GM19043 (cell line): ENCODE measurements at regions not wholly inside any gene's neighbourhood (a gene's known extent, or its start where the extent isn't known, plus 50 kb on each side); places are given as distances from the start of the nearest gene placed in this dataset.

Experiments
- ATAC-seq: cut with Tn5 transposase; IDR thresholded peaks from one replicate; pipeline ENCODE4 v1.9.1; 2021; ENCODE audit warnings: low read depth; ENCODE audit not compliant: unreplicated experiment

GRCh38 chr5:103498800-103499551 lies 63.6 kb downstream of the NUDT12 start:
- no peak for ATAC-seq

DNA sequence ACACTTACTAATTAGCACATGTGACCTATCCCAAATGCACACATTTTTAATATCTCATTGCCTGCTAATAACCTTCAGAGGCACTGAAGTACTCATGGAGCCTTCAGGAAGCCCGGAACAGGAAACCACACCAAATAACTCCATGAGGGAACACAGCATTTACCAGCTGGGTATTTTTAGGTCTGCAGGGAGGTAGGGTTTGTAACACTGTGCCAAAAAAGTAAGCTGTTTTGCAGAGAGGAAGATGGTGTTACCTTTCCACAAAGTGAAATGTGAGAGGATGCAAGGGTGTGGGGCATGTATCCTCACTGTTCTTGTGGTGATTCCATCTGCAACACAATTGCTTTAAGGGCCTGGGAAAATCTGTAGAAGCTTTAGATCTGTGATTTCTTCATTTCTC lies 64.4 kb downstream of the NUDT12 start:
- ATAC-seq, result no peak

DNA sequence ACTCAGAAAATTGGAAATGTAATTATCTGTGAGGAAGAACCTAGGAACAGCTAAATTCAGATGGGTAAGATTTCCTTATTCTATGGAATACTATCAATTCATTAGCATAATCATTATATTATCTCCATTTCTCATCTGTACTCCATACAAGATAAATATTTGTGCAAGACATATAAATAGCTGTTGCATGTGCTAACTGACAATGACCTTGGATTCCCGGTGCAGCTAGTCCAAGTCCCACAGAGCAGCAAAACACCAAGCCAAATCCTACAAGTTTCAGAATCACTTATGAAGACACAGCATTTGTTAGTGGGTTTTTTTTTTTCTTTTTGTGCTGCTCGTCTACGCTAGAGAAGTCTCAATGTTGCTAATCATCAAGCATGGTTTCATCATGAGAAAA lies 64.8 kb downstream of the NUDT12 start:
- ATAC-seq, result no peak

GRCh38 chr5:103490030-103490739 lies 72.4 kb downstream of the NUDT12 start:
- ATAC-seq, result no peak

DNA sequence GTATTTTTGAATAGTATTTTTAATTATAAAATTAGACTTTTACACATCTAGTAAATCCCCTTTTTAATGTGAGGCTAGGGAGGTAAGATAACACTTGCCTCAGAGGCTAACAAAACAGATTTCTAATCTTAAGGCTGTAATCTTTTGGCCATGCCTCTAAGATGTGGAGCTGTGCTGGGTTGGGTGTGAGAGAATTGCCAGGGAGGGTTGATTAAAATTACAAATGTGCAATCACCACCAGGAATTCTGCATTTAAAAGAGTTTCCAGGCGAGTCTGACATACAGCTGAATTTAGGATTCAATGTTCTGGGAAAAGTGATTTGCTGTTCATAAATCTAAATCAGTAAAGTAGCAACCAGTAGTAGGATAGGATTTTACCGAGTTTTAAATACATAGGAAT lies 73.3 kb downstream of the NUDT12 start:
- ATAC-seq, result no peak

DNA sequence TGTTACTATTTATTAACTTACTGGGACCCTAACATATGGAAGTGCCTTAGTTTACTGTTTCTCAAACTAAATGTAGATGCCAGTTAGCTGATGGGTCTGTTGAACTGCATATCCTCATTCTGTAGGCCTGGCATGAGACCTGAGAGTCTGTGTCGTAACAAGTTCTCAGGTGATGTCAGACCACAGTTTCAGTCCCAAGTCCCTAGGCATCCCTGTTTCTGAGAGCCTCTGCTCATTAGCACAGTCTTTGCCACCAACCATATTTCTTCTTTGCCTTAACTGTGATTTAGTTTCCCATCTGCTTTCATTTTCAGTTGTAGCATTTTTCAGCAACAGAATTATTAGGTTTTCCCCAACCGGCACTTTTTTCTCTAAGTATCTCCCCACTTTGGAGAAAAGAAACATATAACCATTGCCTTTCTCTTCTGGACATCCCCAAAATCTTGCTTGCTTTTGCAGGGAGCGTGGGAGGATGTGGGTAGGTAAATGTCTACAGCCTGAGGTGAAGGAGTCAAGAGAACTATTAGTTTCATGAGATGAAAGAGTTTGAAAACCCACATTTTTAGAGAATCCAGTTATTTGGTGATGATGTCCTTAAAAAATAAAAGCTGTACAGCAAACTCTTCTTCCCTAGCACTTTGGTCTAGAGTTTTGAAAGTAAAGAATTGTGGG lies 74.6 kb downstream of the NUDT12 start:
- no peak for ATAC-seq

- no peak for ATAC-seq
Observed at GRCh38 chr5:103487218-103487617, 75.4 kb downstream of the NUDT12 start.

- no peak for ATAC-seq
Observed at GRCh38 chr5:103486739-103487138, 75.8 kb downstream of the NUDT12 start.

DNA sequence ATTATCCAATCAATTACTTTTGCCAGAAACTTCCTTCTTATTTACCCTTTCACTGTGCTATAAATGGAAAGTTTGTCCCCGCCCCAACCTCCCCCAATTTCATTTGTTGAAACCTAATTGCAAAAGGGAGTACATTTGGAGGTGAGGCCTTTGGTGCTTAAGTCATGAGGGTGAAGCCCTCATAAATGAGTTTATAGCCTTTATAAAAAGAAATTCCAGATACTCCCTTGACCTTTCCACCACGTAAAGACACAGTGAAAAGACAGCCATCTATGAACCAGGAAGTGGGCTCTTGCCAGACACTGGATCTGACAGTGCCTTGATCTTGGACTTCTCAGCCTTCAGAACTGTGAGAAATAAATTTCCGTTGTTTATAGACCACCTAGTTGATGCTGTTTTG lies 82.3 kb downstream of the NUDT12 start:
- no peak for ATAC-seq

GRCh38 chr5:103477678-103478077 lies 84.9 kb downstream of the NUDT12 start:
- no peak for ATAC-seq

DNA sequence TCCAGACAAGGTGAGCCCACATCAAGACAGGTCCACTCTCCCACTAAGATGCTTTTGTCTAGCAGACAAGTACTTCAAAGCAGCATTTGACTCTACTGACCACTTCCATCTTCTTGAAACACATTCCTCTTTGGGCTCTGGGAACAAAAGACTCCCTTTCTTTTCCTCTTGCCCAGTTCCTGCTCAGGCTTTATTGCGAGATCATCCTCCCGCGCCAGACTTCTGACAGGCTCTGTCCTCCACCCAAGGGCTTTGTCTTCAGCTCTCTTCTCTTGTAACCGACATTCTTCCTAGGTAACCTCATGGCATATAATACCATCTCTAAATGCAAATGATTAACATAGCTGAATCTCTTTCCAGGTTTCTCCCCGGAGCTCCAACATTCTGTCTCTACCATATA lies 85.8 kb downstream of the NUDT12 start:
- ATAC-seq, result no peak

DNA sequence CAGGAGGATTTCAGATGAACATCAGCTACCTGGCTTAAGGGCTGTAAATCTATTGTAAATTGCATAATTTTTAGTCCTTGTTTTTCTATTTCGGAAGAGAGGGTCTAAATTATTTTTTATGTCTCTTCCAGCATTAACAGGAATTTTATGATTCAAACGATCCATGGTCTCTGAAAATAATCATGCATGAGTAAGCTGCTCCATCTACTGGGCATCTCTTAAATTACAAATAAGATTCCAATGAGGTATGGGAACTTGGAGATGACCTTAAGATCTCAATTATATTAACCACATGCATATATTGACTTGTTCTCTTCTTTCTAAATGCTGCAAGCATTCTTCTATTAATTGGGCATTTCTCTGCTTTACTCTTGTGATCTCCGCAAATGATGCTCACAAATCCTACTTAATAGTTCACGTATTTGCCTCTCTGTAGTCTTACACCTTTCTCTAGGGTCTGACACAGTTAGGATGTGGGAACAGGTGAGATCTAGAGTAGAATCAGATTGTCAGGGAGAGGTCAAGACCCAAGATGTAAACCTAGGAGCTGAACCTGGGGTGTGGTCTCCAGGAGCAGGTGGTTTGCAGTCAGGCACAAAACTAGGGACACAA lies 86.9 kb downstream of the NUDT12 start:
- ATAC-seq, result no peak

DNA sequence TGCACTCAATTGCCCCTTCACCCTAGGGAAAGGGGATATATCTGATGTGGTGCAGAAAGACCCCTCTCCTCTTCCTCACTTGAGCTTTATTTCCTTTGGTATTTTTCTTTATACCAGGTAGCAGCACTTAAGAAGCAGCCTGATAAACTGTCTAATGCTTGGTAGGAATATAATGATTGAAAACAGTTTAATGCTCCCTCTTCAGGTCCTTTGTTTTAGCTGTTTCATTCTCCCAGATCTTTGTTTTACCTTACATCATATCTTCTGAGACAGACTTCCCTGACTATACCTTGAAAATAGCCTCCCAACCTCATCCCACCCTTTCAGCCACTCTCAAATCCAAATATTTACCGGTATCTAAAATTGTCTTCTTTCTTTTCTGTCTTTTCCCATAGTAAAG lies 87.9 kb downstream of the NUDT12 start:
- ATAC-seq, result no peak

DNA sequence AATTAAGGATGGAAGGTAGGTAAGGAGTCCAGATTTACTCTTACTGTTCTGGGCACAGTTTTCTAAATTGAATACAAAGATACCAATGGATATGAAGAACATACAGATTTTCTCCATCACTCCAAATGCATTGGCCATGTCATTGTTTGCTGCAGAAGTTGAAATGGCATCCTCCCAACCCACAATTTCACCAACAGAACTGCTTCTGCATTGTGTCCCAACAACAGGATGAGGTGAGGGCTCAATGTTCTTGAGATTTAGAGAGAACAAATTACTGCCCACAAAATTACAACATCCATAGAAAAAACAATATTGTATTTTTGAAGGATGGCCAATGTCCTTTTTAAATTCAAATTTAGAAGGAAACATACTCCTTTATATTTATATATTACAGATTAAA lies 88.9 kb downstream of the NUDT12 start:
- ATAC-seq, result no peak

GRCh38 chr5:103472830-103473229 lies 89.8 kb downstream of the NUDT12 start:
- no peak for ATAC-seq

DNA sequence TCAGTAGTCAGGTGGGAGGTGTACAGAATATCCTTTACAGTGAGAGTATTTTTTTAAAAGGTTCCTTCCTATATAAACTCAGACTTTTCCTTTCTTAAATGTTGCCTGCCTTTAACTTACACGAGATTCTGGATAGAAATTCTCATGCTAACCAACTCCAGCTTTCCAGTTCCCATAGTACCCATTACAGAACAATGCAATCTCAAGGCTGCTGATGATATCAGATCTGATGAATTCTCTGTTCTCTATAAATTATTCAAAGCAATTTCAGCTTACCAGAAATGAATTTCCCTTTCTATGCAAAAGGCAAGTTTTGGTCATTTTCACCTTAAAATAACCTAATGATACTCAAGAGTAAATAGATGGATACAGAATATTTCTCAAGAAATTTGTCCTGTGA lies 90.3 kb downstream of the NUDT12 start:
- ATAC-seq, result no peak

DNA sequence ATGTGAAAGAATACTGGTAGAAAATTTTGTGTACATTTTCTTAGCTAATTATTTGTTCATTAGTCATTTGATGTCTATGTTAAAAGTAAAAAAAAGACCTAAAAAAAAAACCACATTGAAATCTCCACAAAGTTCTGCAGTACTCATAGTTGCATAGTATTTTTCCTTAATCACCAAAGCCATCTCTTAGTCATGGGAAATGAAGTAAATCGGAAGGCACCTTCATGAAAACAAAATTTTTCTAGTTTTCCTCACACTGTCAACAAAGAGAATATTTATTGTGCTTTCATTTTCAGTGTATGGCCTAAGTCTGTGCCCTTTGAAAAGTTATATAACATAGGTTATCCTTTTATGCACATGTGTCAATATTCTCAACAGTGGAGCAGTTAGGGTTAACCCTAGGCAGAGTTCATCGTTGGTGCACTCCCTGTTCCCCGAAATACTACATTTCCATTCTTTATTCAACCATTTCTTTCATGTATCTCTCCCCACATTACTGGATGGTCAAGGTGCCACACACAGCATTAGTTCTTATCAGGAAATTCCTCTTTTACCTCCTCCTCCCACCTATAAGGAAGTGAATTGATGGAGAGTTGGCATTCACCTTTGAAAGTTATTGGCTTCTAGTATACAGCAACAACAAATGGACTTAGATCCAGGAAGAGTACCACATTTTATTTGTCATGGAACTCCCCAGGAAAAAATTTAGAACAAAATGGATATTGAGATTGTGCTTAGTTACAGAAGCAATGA lies 93.1 kb downstream of the NUDT12 start:
- no peak for ATAC-seq

DNA sequence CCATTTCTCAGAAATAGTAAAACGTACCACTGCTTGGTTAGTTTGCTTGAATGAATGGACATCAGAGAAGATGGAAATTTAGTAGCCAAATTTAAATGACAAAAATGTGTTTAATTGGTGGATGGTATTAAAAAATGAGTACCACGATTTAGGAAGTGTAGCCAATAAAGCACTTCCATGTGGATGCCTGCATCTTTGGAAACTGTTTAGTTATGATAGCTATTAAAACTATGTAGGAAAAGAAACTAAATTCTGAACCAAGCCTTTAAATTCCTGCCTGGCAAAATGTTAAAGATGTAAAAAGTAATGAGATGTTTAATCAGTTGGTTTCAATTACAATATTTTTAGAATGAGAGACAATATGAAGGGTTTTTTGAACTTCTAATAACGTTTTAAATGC lies 94.8 kb downstream of the NUDT12 start:
- no peak for ATAC-seq

DNA sequence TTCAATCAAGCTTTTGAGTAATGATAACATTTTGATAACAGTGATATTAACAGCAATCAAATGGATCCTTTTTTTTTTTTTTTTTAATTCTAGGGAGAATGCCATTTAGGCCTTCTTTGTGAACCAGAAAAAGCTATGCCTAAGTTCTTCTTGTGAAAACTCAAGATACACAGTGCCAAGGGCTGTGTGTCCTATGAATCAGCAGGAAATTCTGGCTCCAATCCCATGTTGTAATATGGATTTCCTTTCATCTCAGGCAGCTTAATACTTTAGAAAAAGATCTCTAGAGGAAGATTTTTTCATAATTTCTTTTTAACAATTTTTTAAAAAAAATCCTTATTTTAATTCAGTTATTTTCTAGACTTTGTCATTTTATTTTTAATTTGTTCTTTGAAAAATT lies 96.1 kb downstream of the NUDT12 start:
- no peak for ATAC-seq

GRCh38 chr5:103465891-103466290 lies 96.7 kb downstream of the NUDT12 start:
- ATAC-seq, result no peak
